ENCODE measurements at regions not wholly inside any gene's neighbourhood (a gene's known extent, or its start where the extent isn't known, plus 50 kb on each side); places are given as distances from the start of the nearest gene placed in this dataset.

- TF ChIP-seq CTCF (IDR thresholded peaks at IDR 0.05) (no peak), POLR2A (IDR thresholded peaks at IDR 0.05) (no peak), POLR2AphosphoS5 (IDR thresholded peaks at IDR 0.05) (no peak)
These were observed 1064.0 kb upstream of the PCDH10 start for GRCh38 chr4:132085105-132085504.

All from prostate gland (tissue), 2 donors.